GM12872 (cell line): ENCODE measurements at regions not wholly inside any gene's neighbourhood (a gene's known extent, or its start where the extent isn't known, plus 50 kb on each side); places are given as distances from the start of the nearest gene placed in this dataset.

Experiments
- TF ChIP-seq, protein P1 (sequence below): IDR thresholded peaks from 3 replicates; pipeline ENCODE4 v1.5.1; 2011; ENCODE audit warnings: low read depth, mild to moderate bottlenecking, low read length, moderate library complexity; ENCODE audit not compliant: insufficient read depth

DNA sequence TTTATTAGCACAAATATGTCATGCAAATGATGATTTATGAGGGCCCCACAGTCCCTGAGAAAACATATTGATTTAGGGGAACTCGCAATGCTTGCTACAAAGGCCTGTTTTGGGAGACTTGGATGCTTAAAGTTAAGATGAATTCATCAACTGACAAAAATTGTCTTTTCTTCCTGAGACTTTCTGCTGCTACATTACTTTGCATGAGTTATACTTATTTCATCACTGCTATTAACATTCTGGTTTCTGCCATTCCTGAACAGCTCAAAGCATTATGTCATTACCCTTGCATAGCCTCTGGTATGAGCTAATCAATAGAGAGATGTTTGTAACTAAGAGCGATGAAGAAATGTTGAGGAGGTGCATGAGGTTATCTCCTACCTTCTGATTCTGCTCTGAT is 74.4 kb downstream of the SOX11 start:
- TF ChIP-seq, protein P1, sequence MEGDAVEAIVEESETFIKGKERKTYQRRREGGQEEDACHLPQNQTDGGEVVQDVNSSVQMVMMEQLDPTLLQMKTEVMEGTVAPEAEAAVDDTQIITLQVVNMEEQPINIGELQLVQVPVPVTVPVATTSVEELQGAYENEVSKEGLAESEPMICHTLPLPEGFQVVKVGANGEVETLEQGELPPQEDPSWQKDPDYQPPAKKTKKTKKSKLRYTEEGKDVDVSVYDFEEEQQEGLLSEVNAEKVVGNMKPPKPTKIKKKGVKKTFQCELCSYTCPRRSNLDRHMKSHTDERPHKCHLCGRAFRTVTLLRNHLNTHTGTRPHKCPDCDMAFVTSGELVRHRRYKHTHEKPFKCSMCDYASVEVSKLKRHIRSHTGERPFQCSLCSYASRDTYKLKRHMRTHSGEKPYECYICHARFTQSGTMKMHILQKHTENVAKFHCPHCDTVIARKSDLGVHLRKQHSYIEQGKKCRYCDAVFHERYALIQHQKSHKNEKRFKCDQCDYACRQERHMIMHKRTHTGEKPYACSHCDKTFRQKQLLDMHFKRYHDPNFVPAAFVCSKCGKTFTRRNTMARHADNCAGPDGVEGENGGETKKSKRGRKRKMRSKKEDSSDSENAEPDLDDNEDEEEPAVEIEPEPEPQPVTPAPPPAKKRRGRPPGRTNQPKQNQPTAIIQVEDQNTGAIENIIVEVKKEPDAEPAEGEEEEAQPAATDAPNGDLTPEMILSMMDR = no peak

GRCh38 chr2:5777131-5777535 is 84.9 kb downstream of the SOX11 start:
- TF ChIP-seq, protein P1 = no peak

GRCh38 chr2:5781679-5782078 is 89.5 kb downstream of the SOX11 start:
- TF ChIP-seq, protein P1 = no peak

DNA sequence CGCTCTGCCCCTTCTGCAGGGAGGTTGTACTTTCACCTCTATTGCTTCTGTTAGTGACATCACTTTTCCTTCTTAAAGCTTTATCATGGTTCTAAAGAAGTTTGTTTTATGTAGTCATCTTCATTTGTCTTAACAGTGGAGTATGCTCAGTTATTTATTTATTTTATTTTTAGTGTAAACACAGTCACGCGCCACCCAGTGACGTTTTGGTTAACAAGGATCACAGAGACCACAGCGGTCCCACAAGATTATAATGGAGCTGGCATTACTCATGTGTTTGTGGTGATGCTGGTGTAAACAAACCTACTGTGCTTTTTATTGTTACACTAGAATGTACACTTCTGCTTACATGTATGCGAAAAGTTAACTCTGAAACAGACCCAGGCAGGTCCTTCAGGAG is 89.9 kb downstream of the SOX11 start:
- TF ChIP-seq, protein P1 = no peak

GRCh38 chr2:5788447-5788846 is 96.3 kb downstream of the SOX11 start:
- TF ChIP-seq, protein P1 = no peak

DNA sequence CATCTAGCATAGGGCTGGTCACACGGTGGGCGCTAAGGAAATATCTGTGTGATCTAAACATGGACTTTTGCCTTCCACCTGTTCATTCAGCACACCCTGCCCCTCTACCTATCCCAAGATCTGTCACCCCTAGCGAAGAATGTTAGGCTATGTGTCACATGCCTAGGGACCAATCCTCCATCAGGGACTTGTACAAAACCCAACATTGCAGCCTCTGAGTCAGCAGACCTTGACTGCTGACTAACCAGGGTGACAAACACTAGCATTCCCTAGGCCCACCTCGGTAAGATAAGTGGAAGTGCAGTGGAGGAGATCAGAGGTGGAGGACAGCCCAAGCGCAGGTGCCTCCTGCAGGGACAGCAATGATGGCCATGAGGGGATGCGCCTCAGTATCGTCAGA is 99.2 kb downstream of the SOX11 start:
- TF ChIP-seq, protein P1 = no peak

DNA sequence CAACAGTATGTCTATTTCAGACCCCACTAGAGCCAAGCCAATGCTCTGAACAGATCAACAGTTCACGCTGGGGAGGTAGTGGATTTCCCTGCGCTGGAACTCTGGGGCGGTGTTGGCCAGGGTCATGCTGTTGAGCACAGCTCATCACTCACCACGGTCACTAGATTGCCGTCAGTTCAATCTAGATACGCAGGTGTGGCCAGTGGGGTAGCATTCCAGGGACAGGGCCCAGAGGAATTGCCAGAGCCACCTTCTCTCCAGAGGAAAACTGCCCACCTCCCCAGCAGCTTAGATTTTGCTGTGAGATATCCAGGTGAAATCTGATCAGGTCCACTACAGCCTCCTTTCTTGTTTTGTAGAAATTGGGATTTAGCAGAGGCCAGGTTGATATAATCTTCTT is 101.8 kb downstream of the SOX11 start:
- TF ChIP-seq, protein P1 = no peak

DNA sequence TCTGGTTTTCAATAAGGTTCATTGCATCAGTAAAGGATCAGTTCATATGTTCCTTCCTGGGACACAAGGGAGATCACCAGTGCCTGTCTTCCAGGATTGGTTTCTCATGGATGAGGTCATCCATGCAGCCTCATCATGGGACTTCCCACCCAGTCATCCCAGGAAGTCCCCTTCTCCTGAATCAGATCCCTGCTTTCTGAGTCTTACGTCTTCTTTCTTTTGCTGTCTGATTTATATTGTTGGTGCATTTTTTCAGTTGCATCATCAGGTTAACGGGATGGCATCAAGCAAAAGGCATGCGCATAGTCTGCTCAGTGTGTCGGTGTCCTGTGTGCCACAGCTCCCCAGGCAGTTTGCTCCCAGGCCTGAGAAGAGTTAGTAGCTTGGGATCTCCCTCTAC is 105.9 kb downstream of the SOX11 start:
- TF ChIP-seq, protein P1 = no peak
